H9 (cell line): ENCODE measurements at regions not wholly inside any gene's neighbourhood (a gene's known extent, or its start where the extent isn't known, plus 50 kb on each side); places are given as distances from the start of the nearest gene placed in this dataset.

Experiments
- DNase-seq: peaks from one replicate; pipeline ENCODE4 v3.0.0-alpha.2; 2017
- H2AFZ ChIP-seq: one replicate; pipeline ENCODE4 v1.6.1; 2013; ENCODE audit warnings: mild to moderate bottlenecking, low read length, control low read depth, moderate library complexity
- H2AK5ac ChIP-seq: 2 replicates; pipeline ENCODE4 v1.6.1; 2013; ENCODE audit warnings: low read length, control low read depth, mixed read lengths; ENCODE audit not compliant: insufficient read length
- H2BK120ac ChIP-seq: one replicate; pipeline ENCODE4 v1.6.1; 2013; ENCODE audit warnings: low read depth, mild to moderate bottlenecking, low read length, control low read depth, inconsistent platforms; ENCODE audit not compliant: poor library complexity, severe bottlenecking
- H2BK12ac ChIP-seq: 2 replicates; pipeline ENCODE4 v1.6.1; 2013; ENCODE audit warnings: low read length, control low read depth, mixed read lengths, low read depth; ENCODE audit not compliant: insufficient read length
- H2BK15ac ChIP-seq: 2 replicates; pipeline ENCODE4 v1.6.1; 2013; ENCODE audit warnings: low read depth, low read length, control low read depth
- H2BK20ac ChIP-seq: one replicate; pipeline ENCODE4 v1.6.1; 2013; ENCODE audit warnings: low read depth, mild to moderate bottlenecking, low read length, control low read depth, inconsistent platforms; ENCODE audit not compliant: poor library complexity, severe bottlenecking
- H2BK5ac ChIP-seq: 2 replicates; pipeline ENCODE4 v1.6.1; 2013; ENCODE audit warnings: low read length, control low read depth, mixed read lengths; ENCODE audit not compliant: insufficient read length
- H3K14ac ChIP-seq: 2 replicates; pipeline ENCODE4 v1.6.1; 2013; ENCODE audit warnings: low read length, control low read depth; ENCODE audit not compliant: insufficient read depth
- H3K18ac ChIP-seq: 2 replicates; pipeline ENCODE4 v1.6.1; 2013; ENCODE audit warnings: low read depth, mild to moderate bottlenecking, mixed read lengths, low read length, control low read depth; ENCODE audit not compliant: insufficient read length
- H3K23ac ChIP-seq: 2 replicates; pipeline ENCODE4 v1.6.1; 2013; ENCODE audit warnings: low read length, control low read depth, mixed read lengths, low read depth; ENCODE audit not compliant: insufficient read length
- H3K23me2 ChIP-seq: 2 replicates; pipeline ENCODE4 v1.6.1; 2013; ENCODE audit warnings: low read depth, mild to moderate bottlenecking, mixed read lengths, low read length, control low read depth; ENCODE audit not compliant: insufficient read length, poor library complexity, severe bottlenecking
- H3K27ac ChIP-seq: 2 replicates; pipeline ENCODE4 v1.5.1; 2013; ENCODE audit warnings: low read length, control low read depth, mixed read lengths, low read depth; ENCODE audit not compliant: insufficient read length
- H3K27me3 ChIP-seq: 2 replicates; pipeline ENCODE4 v1.6.1; 2013; ENCODE audit warnings: low read length, control low read depth, inconsistent platforms; ENCODE audit not compliant: insufficient read depth
- H3K4ac ChIP-seq: 2 replicates; pipeline ENCODE4 v1.6.1; 2013; ENCODE audit warnings: low read depth, mild to moderate bottlenecking, control low read depth, inconsistent platforms, low read length, moderate library complexity
- H3K4me1 ChIP-seq: 2 replicates; pipeline ENCODE4 v1.6.1; 2013; ENCODE audit warnings: low read length, control low read depth, inconsistent platforms; ENCODE audit not compliant: insufficient read depth
- H3K4me2 ChIP-seq: 2 replicates; pipeline ENCODE4 v1.6.1; 2013; ENCODE audit warnings: low read length, control low read depth, mixed read lengths; ENCODE audit not compliant: insufficient read length, insufficient read depth
- H3K56ac ChIP-seq: 2 replicates; pipeline ENCODE4 v1.6.1; 2013; ENCODE audit warnings: low read depth, mild to moderate bottlenecking, mixed read lengths, low read length, control low read depth; ENCODE audit not compliant: insufficient read length
- H3K79me1 ChIP-seq: 2 replicates; pipeline ENCODE4 v1.6.1; 2013; ENCODE audit warnings: low read depth, mild to moderate bottlenecking, moderate library complexity, low read length, control low read depth, inconsistent platforms; ENCODE audit not compliant: insufficient read depth, poor library complexity, severe bottlenecking
- H3K79me2 ChIP-seq: 2 replicates; pipeline ENCODE4 v1.6.1; 2013; ENCODE audit warnings: low read length, control low read depth, inconsistent platforms; ENCODE audit not compliant: insufficient read depth
- H3K9ac ChIP-seq: 2 replicates; pipeline ENCODE4 v1.6.1; 2013; ENCODE audit warnings: low read length, control low read depth, mixed read lengths; ENCODE audit not compliant: insufficient read length; ENCODE audit errors: extremely low read depth
- H3K9me3 ChIP-seq: one replicate; pipeline ENCODE4 v1.6.1; 2013; ENCODE audit warnings: low read depth, low read length, inconsistent platforms; ENCODE audit not compliant: control insufficient read depth
- H3T11ph ChIP-seq: one replicate; pipeline ENCODE4 v1.6.1; 2013; ENCODE audit warnings: mild to moderate bottlenecking, low read length, control low read depth, inconsistent platforms
- H4K20me1 ChIP-seq: one replicate; pipeline ENCODE4 v1.6.1; 2013; ENCODE audit not compliant: control insufficient read depth, insufficient read length, insufficient read depth
- H4K5ac ChIP-seq: 2 replicates; pipeline ENCODE4 v1.6.1; 2013; ENCODE audit warnings: low read depth, mild to moderate bottlenecking, mixed read lengths, low read length, control low read depth; ENCODE audit not compliant: insufficient read length
- H4K8ac ChIP-seq: replicated peaks from 2 replicates; pipeline ENCODE4 v1.6.1; 2013; ENCODE audit warnings: low read length, control low read depth, mixed read lengths, low read depth; ENCODE audit not compliant: insufficient read length
- H4K91ac ChIP-seq: 2 replicates; pipeline ENCODE4 v1.6.1; 2013; ENCODE audit warnings: low read depth, mild to moderate bottlenecking, moderate library complexity, mixed read lengths, low read length, control low read depth; ENCODE audit not compliant: insufficient read length
- H3K27ac Mint-ChIP-seq, 3 experiments: 2 replicates in 2 of 3; 3 replicates in 1 of 3; pipeline ENCODE4 v1.8.0; 2020 to 2021; ENCODE audit warnings: mixed read lengths in 3 of 3, mild to moderate bottlenecking in 1 of 3, moderate library complexity in 1 of 3
- H3K27me3 Mint-ChIP-seq: 2 replicates; pipeline ENCODE4 v1.8.0; 2021; ENCODE audit warnings: low read depth, mild to moderate bottlenecking, moderate library complexity, mixed read lengths
- H3K36me3 Mint-ChIP-seq, 3 experiments: 2 replicates in 2 of 3; 3 replicates in 1 of 3; pipeline ENCODE4 v1.8.0; 2020 to 2021; ENCODE audit warnings: low read depth in 3 of 3, mixed read lengths in 3 of 3; ENCODE audit not compliant: insufficient read depth in 1 of 3
- H3K4me1 Mint-ChIP-seq, 2 experiments: 2 replicates each; pipeline ENCODE4 v1.8.0; 2020; ENCODE audit warnings: mixed read lengths in 2 of 2
- H3K4me3 Mint-ChIP-seq, 2 experiments: 2 replicates in 1 of 2; 3 replicates in 1 of 2; pipeline ENCODE4 v1.8.0; 2020 to 2021; ENCODE audit warnings: mild to moderate bottlenecking in 2 of 2, mixed read lengths in 2 of 2, moderate library complexity in 1 of 2
- H3K9me3 Mint-ChIP-seq, 2 experiments: 2 replicates in 1 of 2; 3 replicates in 1 of 2; pipeline ENCODE4 v1.8.0; 2020; ENCODE audit warnings: mild to moderate bottlenecking in 2 of 2, mixed read lengths in 2 of 2, moderate library complexity in 1 of 2
- WGBS: extraction: QIAGEN DNeasy Blood & Tissue Kit; methylation state at CpG from one replicate; pipeline ENCODE4 v1.1.7; 2013; ENCODE audit warnings: missing lambda C conversion rate, low lambda C conversion rate, mixed read lengths; ENCODE audit not compliant: insufficient read length; ENCODE audit errors: extremely low coverage; 5-methylcytosine and 5-hydroxymethylcytosine counted together
- TF ChIP-seq, protein P1 (sequence below): fragments of 200-600 bp; sonication (generic); conservative IDR thresholded peaks from 3 replicates; pipeline ENCODE4 v1.8.0; 2021; ENCODE audit warnings: antibody characterized with exemption, mild to moderate bottlenecking

GRCh38 chr4:1515763-1516162, 109.5 kb upstream of the NKX1-1 start:
- no peaks in the 10 kb centered on the region for H3K9me3 Mint-ChIP-seq
- H3K4me2 ChIP-seq = no peak overlapping the region
- no peak overlapping the region for H3K9ac ChIP-seq
- no peak overlapping the region for H2BK15ac ChIP-seq
- no peak for DNase-seq
- no peaks in the 10 kb centered on the region for H3K23me2 ChIP-seq
- no peak overlapping the region for H3K14ac ChIP-seq
- H3K27ac ChIP-seq = no peak overlapping the region
- no peak overlapping the region for H3K4ac ChIP-seq
- H3K4me1 Mint-ChIP-seq = 0 out of 4 replicates have a peak, but pooled peaks cover 0 to 2% of the 10 kb centered on the region in 2 experiments
- no peak overlapping the region for H2BK5ac ChIP-seq
- no peaks in the 10 kb centered on the region for H4K20me1 ChIP-seq
- no peak overlapping the region for H4K8ac ChIP-seq
- H3K4me3 Mint-ChIP-seq = no peak overlapping the region
- H2AFZ ChIP-seq = no peak overlapping the region
- H2BK12ac ChIP-seq = no peak overlapping the region
- H3K79me1 ChIP-seq = no peaks in the 10 kb centered on the region
- no peak overlapping the region for H3K23ac ChIP-seq
- no peaks in the 10 kb centered on the region for H3K4me1 ChIP-seq
- H2BK120ac ChIP-seq = no peak overlapping the region
- H3K79me2 ChIP-seq = no peaks in the 10 kb centered on the region
- no peak overlapping the region for H4K5ac ChIP-seq
- H3K36me3 Mint-ChIP-seq = no peaks in the 10 kb centered on the region
- no peak overlapping the region for H2AK5ac ChIP-seq
- H4K91ac ChIP-seq = no peak overlapping the region
- no peak overlapping the region for H2BK20ac ChIP-seq
- H3K18ac ChIP-seq = no peak overlapping the region
- H3K27me3 ChIP-seq = no peaks in the 10 kb centered on the region
- WGBS = no CpG with 5 or more reads among the region's 5 CpGs
- no peak overlapping the region for H3K27ac Mint-ChIP-seq
- H3T11ph ChIP-seq = no peak overlapping the region
- H3K56ac ChIP-seq = no peak overlapping the region
- TF ChIP-seq, protein P1, sequence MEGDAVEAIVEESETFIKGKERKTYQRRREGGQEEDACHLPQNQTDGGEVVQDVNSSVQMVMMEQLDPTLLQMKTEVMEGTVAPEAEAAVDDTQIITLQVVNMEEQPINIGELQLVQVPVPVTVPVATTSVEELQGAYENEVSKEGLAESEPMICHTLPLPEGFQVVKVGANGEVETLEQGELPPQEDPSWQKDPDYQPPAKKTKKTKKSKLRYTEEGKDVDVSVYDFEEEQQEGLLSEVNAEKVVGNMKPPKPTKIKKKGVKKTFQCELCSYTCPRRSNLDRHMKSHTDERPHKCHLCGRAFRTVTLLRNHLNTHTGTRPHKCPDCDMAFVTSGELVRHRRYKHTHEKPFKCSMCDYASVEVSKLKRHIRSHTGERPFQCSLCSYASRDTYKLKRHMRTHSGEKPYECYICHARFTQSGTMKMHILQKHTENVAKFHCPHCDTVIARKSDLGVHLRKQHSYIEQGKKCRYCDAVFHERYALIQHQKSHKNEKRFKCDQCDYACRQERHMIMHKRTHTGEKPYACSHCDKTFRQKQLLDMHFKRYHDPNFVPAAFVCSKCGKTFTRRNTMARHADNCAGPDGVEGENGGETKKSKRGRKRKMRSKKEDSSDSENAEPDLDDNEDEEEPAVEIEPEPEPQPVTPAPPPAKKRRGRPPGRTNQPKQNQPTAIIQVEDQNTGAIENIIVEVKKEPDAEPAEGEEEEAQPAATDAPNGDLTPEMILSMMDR = no peak
- H3K27me3 Mint-ChIP-seq = peaks cover 16% of the 10 kb centered on the region
- no peaks in the 10 kb centered on the region for H3K9me3 ChIP-seq
